Activated CD4-positive, alpha-beta T cell treated with anti-CD3 and anti-CD28 coated beads, Interleukin-2, Interleukin-4, amounts not matched to agents 100 ng/mL and 50 ng/mL, durations not matched to agents 16 hours and 8 hours (primary cell): ENCODE measurements at regions not wholly inside any gene's neighbourhood (a gene's known extent, or its start where the extent isn't known, plus 50 kb on each side); places are given as distances from the start of the nearest gene placed in this dataset.
"Not testable (repeated sequence)": the region's sequence is repeated elsewhere in the genome, so short reads cannot be mapped to it uniquely, and the experiment has no call there.

ENCODE experiments used
- DNase-seq: peaks from one replicate; pipeline ENCODE4 v3.0.0-alpha.2; 2020; ENCODE audit warnings: low spot score

DNA sequence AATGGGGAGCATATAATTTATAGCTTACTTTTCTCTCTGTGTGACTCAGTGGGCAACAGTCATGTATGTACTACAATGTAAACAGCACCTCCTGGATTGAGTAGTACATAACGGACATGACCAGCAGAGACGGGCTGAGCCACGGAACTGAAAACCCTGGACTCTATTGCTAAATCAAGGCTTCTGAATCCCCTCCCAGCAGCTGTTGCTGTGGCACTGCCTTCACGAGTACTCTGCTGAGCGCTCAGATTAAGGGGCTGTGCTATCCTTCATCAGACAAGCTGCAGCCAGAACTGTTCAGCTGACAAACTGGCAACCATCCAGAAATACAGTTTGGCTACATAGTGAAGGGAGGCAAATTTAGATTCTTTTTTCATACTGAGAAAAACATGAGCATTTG, 131.3 kb upstream of the CCDC180 start:
- no peak for DNase-seq

DNA sequence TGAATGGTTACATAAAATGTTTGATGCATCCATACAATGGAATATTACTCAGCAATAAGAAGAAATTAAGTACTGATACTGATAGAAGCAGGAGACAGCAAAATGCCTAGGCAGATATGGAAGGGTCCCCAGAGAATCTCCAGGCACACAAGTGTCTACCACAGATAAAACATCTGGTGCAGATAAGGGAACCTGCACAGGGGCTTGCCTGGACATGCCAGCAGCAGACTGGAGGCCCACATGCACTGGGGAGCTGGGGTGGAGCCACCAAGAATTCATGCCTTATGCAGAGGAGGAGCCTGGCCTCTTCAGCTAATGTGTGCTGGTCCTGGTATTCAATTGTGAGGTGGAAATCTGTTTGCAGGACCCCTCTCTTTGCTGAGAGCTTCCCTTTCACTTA, 129.2 kb upstream of the CTSV start:
- not testable (repeated sequence) for DNase-seq

DNA sequence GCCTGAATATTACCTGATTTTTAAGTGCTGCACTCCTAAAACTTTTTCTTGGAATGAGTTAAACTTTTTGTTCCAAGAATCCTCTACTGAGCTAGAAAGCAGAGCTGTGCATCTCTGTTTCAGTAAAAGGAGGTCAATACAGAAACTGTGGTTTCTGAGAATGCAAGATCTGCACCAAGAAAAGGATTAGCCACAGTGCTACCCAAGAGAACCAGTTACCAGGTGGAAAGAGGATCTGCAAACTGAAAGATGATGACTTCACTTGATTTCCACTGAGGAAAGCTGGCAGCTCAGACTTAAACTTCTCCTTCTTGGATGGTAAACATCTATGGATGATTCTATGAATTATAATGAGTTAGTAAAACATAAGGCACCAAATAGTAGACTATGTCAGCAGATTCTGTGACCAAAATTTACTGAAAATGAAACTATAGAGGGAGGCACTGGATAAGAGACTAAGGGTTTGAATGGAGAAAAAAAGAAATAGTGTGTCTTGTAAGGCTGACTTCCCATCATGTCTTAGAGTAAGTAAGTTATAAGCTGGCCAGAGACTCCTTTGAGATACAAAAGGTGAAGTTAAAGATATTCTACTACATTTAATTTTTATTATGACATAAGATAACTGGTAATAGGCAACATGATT, 127.7 kb upstream of the CTSV start:
- DNase-seq: peak; percentile 36

DNA sequence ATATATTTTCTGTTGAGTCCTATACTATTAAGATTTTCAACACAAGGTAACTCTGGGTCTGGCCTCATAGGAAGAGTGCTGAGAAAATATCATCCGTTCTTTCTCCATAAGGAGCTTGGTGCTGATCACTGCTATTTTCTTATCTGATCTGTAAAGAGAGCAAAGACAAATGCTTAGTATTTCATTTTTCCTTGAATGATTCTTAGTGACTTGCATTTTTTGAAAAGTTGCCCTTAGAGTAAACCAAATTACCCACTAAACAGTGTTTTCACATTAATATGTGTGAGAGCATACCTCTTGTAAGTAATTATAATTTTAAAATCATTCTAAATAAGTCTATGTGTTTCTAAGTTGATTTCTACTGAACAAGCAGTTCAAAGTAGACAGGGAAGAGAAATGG, 121.3 kb upstream of the CTSV start:
- DNase-seq: no peak

DNA sequence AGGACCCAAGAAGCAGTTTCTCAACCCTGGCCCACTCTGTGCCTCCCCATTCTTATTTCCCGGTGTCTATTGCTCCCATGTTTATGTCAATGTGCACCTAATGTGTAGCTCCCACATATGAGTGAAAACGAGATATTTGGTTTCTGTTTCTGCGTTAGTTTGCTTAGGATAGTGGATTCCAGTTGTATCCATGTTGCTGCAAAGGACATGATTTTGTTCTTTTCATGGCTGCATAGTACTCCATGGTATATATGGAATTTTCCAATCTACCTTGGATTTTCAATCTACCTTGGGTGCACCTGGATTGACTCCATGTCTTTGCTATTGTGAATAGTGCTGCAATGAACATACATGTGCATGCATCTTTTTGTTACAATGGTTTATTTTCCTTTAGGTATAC, 119.8 kb upstream of the CTSV start:
- DNase-seq: not testable (repeated sequence)

DNA sequence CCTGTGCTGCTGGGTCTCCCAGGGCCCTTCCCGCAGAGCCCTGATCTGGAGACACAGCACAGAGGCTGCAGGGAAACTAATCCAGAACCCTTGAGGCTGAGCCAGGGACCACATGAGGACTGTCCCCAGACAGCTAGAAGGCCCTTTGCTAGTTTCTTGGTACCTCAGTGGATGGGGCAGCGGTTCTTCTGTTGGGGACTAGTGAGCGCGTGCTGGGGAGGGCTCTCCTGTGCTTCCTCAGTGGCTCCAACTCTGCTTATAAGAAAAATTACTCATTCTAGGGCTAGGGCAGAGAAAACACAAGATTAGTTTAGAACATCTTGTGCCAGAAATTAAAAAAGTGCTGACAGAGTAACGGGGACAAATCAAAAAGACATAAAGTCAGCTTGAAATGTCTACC, 116.5 kb upstream of the CTSV start:
- DNase-seq: not testable (repeated sequence)

DNA sequence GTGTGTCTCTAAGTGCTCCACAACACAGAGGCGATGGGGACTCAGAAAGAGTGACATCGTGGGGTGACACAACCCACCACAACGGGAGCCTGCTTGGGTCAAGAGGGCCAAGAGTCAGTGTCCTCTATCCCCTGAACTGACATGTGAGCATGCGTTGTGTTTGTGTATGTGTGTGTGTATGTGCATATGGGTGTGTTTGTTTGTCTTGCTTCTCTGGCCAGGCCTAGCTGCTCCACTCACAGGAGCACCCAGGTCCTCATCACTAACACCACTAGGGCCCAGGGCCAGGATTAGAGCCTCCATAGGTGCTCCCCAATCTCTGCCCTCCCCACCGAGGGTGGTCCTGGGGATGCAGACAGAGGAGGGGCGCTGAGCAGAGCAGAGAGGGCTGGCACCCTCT, 115.0 kb upstream of the CTSV start:
- no peak for DNase-seq

DNA sequence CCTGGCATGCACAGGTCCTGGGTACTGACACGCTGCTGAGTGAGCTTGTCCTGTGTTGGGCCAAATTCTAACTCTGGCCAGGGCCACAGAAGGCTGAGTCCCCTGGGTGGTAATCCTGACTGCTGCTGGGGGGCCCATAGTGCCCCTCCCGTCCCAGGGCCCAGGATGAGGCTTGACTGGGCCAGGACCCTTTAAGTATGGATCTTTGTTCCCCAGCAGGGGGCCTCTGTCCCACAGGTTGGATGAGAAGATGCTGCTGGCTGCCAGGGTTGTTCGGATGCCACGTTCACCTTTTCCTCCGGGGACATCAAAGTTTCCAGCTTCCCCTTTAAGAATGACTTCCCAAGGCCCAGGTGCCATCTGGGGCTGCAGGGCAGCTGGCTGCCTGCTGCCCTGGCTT, 114.2 kb upstream of the CTSV start:
- DNase-seq: not testable (repeated sequence)

DNA sequence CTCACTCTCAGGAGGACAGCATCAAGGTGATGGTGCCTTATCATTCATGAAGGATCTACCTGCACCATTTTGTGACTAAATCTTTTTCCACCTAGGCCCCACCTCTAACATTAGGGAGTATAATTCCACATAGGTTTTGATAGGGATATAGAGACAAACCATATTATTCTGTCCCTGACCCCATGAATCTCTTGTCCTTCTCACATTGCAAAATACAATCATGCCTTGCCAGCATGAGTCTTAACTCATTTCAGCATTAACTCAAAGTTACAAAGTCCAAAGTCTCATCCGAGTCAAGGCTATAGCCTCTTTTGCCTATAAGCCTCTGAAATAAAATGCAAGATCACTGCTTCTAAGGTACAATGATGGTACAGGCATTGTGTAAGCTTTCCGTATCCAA, 111.5 kb upstream of the CTSV start:
- not testable (repeated sequence) for DNase-seq

DNA sequence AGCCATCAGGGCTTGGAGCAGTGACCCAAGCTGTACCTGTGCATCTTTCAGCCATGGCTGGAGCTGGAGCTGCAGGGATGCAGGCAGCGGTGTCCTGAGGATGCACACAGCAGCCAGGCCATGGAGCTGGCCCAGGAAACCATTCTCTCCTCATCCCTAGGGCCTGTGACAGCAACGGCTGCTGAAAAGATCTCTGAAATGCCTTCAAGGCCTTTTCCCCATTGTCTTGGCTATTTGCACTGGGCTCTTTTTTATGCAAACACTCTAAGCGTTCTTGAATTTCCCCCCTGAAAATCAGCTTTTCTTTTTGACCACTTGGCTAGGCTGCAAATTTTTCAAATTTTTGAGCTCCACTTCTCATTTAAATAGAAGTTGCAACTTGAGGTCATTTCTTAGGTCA, 109.5 kb upstream of the CTSV start:
- DNase-seq: not testable (repeated sequence)

DNA sequence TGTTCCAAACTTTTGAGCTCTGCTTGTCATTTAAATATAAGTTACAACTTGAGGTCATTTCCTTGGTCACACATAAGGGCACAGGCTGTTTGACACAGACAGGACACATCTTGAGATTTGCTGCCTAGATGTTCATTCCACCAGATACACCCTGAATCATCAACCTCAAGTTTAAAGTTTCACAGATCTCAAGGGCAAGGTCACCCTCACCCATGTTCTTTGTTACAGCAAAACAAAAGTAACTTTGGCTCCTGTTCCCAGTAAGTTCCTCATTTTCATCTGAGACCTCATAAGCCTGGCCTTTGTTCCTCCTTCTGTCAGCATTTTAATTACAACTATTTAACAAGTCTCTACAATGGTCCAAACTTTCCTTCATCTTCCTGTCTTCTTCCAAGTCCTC, 106.7 kb upstream of the CTSV start:
- DNase-seq: not testable (repeated sequence)

DNA sequence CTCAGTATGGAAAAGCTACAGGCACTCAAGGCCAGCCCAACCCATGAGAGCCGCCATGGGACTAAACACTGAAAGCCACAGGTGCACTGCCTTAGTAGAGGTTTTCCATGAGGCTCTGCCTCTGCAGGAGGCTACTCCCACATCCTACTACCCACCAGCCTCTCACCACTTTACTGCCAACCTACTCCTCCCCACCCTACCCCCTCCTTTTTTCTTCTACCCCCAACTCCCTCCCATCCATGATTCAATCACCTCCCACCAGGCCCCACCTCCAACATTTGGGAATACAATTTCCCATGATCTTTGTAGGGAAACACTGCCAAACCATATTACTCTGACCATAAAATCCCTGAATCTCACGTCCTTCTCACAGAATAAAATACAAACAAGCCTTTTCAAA, 101.6 kb upstream of the CTSV start:
- no peak for DNase-seq

DNA sequence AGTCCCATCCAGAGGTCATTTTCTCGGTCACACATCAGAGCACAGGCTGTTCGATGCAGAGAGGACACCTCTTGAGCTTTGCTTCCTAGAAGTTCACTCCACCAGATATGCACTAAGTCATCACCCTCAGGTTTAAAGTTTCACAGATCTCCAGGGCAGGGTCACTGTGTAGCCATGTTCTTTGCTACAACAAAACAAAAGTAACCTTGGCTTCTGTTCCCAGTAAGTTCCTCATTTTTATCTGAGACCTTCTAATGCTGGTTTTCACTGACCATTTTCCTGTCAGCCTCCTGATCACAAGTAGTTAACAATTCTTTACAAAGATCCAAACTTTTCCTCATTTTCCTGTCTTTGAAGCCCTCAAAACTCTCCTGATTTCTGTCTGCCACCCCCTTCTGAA, 97.5 kb upstream of the CTSV start:
- DNase-seq: no peak

DNA sequence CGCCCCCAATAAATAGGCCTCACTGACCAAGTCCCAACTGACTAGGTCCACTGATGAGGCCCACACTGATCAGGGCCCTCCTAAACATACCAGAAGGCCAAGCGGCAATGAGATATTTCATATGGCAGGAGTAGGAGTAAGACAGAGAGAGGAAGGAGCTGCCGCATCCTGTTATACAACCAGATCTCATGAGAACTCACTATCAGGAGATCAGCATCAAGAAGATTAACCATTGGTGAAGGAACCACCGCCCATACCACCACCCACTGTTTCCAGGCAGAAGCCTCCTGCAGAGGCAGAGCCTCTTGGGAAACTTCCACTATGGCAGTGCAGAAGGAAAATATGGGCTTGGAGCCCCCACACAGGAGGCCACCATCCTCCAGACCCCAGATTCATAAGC, 95.0 kb upstream of the CTSV start:
- DNase-seq: not testable (repeated sequence)

DNA sequence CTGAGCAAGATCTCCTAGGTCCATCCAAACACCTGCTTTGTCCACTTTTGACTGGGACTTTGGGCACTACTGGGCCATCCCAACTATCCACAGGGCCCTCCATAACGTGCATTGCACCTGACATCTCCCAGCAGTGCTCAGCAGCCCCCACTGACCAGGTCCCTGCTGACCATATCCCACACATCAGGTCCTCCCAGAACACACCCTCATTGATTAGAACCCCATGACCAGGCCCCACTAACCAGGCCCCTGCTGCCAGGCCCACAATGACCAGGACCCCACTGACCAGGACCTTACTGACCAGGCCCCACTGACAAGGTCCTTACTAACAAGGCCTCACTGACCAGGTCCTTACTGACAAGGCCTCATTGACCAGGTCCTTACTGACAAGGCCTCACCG, 93.9 kb upstream of the CTSV start:
- DNase-seq: no peak

DNA sequence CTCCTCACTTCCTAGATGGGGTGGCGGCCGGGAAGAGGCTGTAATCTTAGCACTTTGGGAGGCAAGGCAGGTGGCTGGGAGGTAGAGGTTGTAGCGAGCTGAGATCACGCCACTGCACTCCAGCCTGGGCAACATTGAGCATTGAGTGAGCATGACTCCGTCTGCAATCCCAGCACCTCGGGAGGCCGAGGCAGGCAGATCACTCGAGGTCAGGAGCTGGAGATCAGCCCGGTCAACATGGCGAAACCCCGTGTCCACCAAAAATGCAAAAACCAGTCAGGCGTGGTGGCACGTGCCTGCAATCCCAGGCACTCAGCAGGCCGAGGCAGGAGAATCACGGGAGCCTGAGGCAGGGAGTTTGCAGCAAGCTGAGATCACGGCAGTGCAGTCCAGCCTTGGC, 91.9 kb upstream of the CTSV start:
- DNase-seq: not testable (repeated sequence)

DNA sequence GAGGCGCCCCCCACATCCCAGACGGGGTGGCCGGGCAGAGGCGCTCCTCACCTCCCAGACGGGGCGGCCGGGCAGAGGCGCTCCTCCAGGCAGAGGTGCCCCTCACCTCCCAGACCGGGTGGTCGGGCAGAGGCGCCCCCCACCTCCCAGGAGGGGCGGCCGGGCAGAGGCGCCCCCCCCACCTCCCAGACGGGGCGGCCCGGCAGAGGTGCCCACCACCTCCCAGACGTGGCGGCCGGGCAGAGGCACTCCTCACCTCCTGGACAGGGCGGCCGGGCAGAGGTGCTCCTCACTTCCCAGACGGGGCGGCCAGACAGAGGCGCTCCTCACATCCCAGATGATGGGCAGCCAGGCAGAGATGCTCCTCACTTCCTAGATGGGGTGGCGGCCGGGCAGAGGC, 91.4 kb upstream of the CTSV start:
- DNase-seq: not testable (repeated sequence)

DNA sequence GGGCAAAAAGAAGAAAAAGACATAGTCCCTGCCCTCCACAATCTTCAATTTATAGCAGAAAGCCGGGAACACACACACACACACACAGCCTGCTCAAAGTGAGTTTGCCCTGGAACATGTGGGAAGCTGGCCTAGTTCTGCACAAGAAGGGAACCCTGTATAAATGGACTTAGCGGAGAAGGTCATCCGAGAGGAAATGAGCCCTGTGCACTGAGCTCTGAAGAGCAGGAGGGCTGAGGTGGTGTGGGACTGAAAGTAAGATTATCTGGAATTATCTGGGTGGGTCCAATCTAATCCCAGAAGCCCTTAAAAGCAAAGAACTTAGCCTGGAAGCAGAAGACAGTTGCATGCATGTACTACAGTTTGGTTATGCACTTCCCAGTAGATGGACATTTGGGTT, 90.0 kb upstream of the CTSV start:
- DNase-seq: no peak

DNA sequence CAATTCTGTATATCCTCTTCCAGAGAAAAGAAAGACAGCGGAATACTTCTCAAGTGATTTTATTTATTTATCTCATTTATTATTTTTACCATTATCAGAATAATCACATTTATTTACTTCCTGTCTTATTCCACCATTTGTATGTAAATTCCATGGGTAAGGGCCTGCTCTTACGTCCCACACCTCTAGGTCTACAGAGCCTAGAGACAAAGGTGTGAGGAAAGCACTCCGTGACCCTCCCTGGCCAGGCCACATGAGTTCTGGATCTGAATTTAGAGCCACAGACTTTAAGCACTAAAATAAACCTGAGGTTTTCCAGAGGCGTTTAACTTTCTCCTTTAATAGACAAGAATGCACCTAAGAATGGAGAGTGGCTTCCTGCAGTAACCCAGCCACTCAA, 85.3 kb upstream of the CTSV start:
- no peak for DNase-seq

DNA sequence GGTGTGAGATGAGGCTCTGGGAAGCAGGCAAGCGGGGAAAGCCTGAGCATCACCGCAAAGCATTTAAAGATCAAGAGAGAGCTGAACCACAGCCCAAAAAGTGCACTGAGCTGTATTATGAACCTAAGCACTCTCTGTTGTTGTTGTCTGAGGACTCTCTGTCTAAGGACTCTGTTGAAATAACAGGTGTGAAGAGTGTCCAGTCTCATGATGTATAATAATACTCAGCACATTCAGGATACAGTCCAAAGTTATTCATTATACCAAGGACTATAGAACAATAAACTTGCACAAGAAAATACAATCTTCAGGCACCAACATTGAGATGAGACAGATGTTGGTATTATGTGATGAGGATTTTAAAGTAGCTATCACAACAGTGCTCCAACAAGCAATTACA, 71.8 kb upstream of the CTSV start:
- no peak for DNase-seq

DNA sequence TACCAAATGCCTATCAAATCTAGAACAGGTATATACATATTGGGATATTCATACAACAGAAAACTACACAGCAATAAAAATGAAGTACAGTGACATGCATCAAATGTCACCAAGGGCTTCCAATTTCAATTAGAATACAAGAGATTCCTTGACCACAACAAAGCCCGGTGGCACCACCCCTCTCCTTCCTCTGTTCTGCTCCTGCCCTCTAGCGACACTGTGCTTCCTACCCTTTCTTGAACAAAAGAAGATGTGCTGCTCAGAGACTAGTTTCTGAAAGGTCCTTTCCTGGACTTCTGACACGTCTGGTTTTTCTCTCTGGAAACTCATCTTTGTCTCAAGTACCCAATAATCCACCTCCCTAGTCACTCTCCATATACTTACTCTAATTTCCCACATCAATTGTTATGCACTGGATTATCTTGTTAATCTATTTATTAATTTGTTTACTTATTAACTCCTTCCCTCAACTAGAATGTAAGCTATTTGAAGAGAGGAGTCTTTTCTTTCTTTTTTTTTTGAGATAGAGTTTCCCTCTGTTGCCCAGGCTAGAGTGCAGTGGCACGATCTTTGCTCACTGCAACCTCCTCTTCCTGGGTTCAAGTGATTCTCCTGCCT, 70.4 kb upstream of the CTSV start:
- peak; percentile 48 for DNase-seq

DNA sequence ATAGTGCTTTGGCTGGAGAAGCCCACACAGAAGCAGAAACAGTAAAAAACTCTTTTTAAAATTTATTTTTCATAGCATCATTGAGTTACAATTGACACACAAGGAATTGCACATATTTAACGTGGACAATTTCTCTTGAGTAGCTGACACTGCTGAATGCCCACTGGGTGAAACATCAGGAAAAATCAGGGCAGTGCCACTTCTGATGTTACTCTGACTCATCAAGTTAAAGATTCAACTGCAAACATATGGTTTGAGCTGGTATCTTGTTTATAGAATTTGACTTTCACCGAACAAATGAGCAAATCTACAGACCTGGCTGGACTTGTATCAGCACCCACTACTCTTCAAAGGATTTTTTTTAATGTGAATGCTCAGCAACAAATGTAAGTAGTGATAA, 66.3 kb upstream of the CTSV start:
- DNase-seq: not testable (repeated sequence)

DNA sequence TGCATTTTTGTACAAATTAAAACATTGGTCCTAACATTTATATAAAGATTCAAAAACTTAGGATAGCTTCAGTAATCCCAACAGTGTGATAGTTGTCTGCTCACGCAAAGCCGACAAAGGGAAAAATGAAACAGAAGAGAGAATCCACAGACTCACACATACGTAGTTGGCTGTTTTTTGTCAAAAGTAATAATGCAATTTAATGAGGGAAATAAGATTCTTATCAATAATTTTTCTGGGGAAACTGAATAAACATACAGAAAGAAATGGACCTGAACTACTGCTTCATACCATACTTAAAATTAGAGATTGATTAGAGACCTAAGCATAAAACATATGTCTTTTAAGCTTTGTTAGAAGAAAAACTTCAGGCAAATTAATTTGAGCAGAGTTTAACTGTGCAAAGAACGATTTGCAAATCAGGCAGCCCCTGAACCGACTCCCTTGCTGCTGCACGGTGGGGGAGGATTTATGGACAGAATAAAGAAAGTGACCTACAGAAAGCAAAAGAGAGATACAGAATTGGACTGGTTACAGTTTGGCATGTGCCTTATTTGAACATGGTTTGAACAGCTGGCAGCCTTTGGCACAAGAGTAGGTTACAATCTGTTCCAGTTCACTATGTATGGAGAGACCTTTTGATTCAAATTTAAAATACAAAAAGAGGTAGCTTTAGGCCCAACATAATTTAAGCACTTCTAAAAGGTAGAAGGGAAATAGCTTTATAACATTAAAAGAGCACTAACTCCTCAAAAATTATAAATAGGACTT, 64.9 kb upstream of the CTSV start:
- DNase-seq: not testable (repeated sequence)
